Spleen (tissue), 3 donors: ENCODE measurements at regions not wholly inside any gene's neighbourhood (a gene's known extent, or its start where the extent isn't known, plus 50 kb on each side); places are given as distances from the start of the nearest gene placed in this dataset.

Experiments used
- POLR2A ChIP-seq, 3 donors: fragments of 450-650 bp; IDR thresholded peaks; one replicate each; pipeline ENCODE4 v1.5.1; 2017; ENCODE audit warnings: antibody characterized with exemption in 3 of 3, mild to moderate bottlenecking in 1 of 3
- POLR2AphosphoS5 ChIP-seq, 3 donors: sonication (generic); formaldehyde crosslinking; IDR thresholded peaks; one replicate each; pipeline ENCODE4 v1.5.1; 2017; ENCODE audit warnings: antibody characterized with exemption in 3 of 3

- no peak for TF ChIP-seq POLR2AphosphoS5 (IDR thresholded peaks at IDR 0.05)
- no peak for TF ChIP-seq POLR2A (IDR thresholded peaks at IDR 0.05)
These were observed 97.6 kb upstream of the ZNF438 start for GRCh38 chr10:31129271-31129670.
